ENCODE measurements at regions not wholly inside any gene's neighbourhood (a gene's known extent, or its start where the extent isn't known, plus 50 kb on each side); places are given as distances from the start of the nearest gene placed in this dataset.

GRCh38 chr4:12707381-12708175 lies 776.6 kb downstream of the RAB28 start:
- FAIRE-seq (no peak), DNase-seq (ENCODE audit: insufficient read length, low spot score) (no peak)
- TF ChIP-seq, protein P1, sequence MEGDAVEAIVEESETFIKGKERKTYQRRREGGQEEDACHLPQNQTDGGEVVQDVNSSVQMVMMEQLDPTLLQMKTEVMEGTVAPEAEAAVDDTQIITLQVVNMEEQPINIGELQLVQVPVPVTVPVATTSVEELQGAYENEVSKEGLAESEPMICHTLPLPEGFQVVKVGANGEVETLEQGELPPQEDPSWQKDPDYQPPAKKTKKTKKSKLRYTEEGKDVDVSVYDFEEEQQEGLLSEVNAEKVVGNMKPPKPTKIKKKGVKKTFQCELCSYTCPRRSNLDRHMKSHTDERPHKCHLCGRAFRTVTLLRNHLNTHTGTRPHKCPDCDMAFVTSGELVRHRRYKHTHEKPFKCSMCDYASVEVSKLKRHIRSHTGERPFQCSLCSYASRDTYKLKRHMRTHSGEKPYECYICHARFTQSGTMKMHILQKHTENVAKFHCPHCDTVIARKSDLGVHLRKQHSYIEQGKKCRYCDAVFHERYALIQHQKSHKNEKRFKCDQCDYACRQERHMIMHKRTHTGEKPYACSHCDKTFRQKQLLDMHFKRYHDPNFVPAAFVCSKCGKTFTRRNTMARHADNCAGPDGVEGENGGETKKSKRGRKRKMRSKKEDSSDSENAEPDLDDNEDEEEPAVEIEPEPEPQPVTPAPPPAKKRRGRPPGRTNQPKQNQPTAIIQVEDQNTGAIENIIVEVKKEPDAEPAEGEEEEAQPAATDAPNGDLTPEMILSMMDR (IDR thresholded peaks at IDR 0.05; ENCODE audit: insufficient read depth, missing control alignments) = no peak

- DNase-seq (ENCODE audit: insufficient read length, low spot score) (no peak), FAIRE-seq (no peak)
- TF ChIP-seq, protein P1 (IDR thresholded peaks at IDR 0.05; ENCODE audit: insufficient read depth, missing control alignments) = no peak
These were observed 781.1 kb downstream of the RAB28 start for GRCh38 chr4:12703036-12703435.

- FAIRE-seq = no peak
- TF ChIP-seq, protein P1 (IDR thresholded peaks at IDR 0.05; ENCODE audit: insufficient read depth, missing control alignments) = no peak
These were observed 782.8 kb downstream of the RAB28 start for GRCh38 chr4:12701384-12701783.

GRCh38 chr4:12697970-12698369 lies 786.2 kb downstream of the RAB28 start:
- no peak for DNase-seq (ENCODE audit: insufficient read length, low spot score)
- TF ChIP-seq, protein P1 (IDR thresholded peaks at IDR 0.05; ENCODE audit: insufficient read depth, missing control alignments) = no peak
- no peak for FAIRE-seq

More at GRCh38 chr4:12701384-12701783, 782.8 kb downstream of the RAB28 start:
- DNase-seq (ENCODE audit: insufficient read length, low spot score) = no peak

DNA sequence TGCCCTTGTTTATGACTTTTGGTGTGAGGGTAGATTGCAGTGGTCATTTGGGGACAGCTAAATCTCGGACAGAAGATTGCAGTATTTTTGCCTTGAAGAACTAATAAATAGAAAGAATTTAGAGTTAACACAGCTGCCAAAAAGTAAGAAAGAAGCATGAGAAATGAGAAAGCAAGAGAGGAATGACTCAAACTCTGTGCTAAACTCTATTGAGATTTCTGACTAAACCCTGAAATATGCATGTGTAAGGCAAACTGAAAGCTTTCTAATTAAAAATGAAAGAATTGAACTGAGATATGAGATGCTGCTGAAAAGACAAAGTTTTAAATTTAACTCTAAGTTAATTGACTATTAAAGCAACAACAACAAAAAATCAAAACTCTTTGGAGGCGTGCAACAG lies 791.3 kb downstream of the RAB28 start:
- FAIRE-seq (no peak), DNase-seq (ENCODE audit: insufficient read length, low spot score) (no peak)
- TF ChIP-seq, protein P1 (IDR thresholded peaks at IDR 0.05; ENCODE audit: insufficient read depth, missing control alignments) = no peak

DNA sequence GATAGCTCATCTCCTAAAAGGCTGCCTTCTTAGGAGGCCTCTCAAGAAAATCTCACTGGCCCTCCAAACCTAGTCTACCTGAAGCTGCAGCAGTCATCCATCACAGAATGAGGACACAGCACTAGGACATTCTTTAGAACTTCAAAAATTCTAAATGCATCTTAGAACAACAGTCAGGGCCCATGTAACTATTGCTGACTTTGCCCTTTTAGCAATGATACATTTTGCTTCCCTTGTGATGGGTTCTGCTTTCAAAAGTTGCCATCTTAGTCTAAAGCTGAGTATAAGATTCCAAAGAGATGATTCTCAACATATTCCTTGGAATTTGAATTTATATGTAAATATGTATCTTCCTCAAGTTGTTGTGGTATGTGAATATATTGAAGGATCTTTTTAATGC lies 793.0 kb downstream of the RAB28 start:
- FAIRE-seq (no peak), DNase-seq (ENCODE audit: insufficient read length, low spot score) (no peak)
- TF ChIP-seq, protein P1 (IDR thresholded peaks at IDR 0.05; ENCODE audit: insufficient read depth, missing control alignments) = no peak

DNA sequence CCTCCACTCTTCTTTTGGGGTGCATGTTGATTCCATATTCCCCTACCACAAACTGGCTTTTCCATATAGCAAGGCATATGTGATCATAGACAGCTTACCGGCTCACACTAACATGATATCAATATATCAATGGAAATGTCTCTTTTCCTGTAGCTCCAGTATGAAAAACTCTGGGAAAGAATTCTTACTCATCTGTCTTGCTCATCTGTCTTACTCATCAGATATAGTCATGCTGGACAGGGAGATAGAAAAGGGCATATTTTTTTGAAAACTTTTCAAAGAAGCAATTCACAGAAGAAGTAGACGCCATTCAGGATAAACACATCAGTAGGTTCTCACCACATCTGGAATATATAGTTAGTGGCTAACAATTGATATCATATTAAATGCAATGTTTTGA lies 794.7 kb downstream of the RAB28 start:
- TF ChIP-seq, protein P1 (IDR thresholded peaks at IDR 0.05; ENCODE audit: insufficient read depth, missing control alignments) = no peak
- no peak for FAIRE-seq

More for the DNA sequence above, 794.7 kb downstream of the RAB28 start:
- DNase-seq (ENCODE audit: insufficient read length, low spot score) = no peak

Measured in D721Med (cell line).